Body of pancreas (tissue), 4 donors: ENCODE measurements at regions not wholly inside any gene's neighbourhood (a gene's known extent, or its start where the extent isn't known, plus 50 kb on each side); places are given as distances from the start of the nearest gene placed in this dataset.

Source experiments
- ATAC-seq: fragments of 150-250 bp; one replicate; pipeline ENCODE4 v1.9.1; 2016
- DNase-seq, 4 donors: peaks; one replicate each; pipeline ENCODE4 v3.0.0-alpha.2; 2019
- H3K27ac ChIP-seq, 4 donors: fragments of 200-600 bp; sonication (generic); 1 replicate in 3 of 4; 2 replicates in 1 of 4; pipeline versions ENCODE4 v1.5.1 to v1.6.1; 2016 to 2019; ENCODE audit warnings: mild to moderate bottlenecking in 1 of 4, mixed read lengths in 1 of 4, moderate library complexity in 1 of 4
- H3K27me3 ChIP-seq, 2 donors: fragments of 200-600 bp; sonication (generic); one replicate each; pipeline ENCODE4 v1.6.0; 2016; ENCODE audit warnings: mild to moderate bottlenecking in 1 of 2
- H3K36me3 ChIP-seq, 2 donors: fragments of 200-600 bp; sonication (generic); replicated peaks in 1 of 2; 2 replicates each; pipeline ENCODE4 v1.5.1; 2016; ENCODE audit warnings: low read depth in 2 of 2; ENCODE audit not compliant: insufficient read depth in 1 of 2
- H3K4me1 ChIP-seq: fragments of 200-600 bp; sonication (generic); one replicate; pipeline ENCODE4 v1.6.0; 2016
- H3K4me3 ChIP-seq, 2 donors: fragments of 200-600 bp; sonication (generic); 1 replicate in 1 of 2; 2 replicates in 1 of 2; pipeline ENCODE4 v1.5.1; 2016 to 2019
- H3K9me3 ChIP-seq, 3 donors: fragments of 200-600 bp; sonication (generic); 1 replicate in 2 of 3; 2 replicates in 1 of 3; pipeline ENCODE4 v1.5.1; 2016
- POLR2A ChIP-seq, 3 donors: fragments of 450-650 bp; IDR thresholded peaks; one replicate each; pipeline ENCODE4 v1.6.1; 2016; ENCODE audit warnings: antibody characterized with exemption in 3 of 3, mild to moderate bottlenecking in 2 of 3
- WGBS, 2 donors: methylation state at CpG; one replicate each; pipeline ENCODE4 v1.1.5; 2017; 5-methylcytosine and 5-hydroxymethylcytosine counted together
- intact Hi-C: fragments of 100-400 bp; cut with DNase I; formaldehyde crosslinking; loops from one replicate; pipeline ENCODE4 v1.15.1; 2023
- TF ChIP-seq, protein P1 (sequence below), 7 experiments: fragments of 450-650 bp in 4 of 7; fragments of 200-600 bp in 3 of 7; sonication (generic) in 3 of 7; IDR thresholded peaks; one replicate each; pipeline ENCODE4 v1.5.1; 2016 to 2019; ENCODE audit warnings: antibody characterized with exemption in 7 of 7

- Histone ChIP-seq H3K27ac (no peak overlapping the region), H3K27me3 (no peaks in the 10 kb centered on the region), H3K4me3 (no peak overlapping the region), H3K4me1 (no peaks in the 10 kb centered on the region), H3K9me3 (no peaks in the 10 kb centered on the region), H3K36me3 (no peaks in the 10 kb centered on the region)
- intact Hi-C loops = no loop called here
- ATAC-seq = no peak
- no peak for TF ChIP-seq POLR2A (IDR thresholded peaks at IDR 0.05)
- WGBS, 2 donors = 53 to 65% methylated on average over 5 of the region's 5 CpGs
- DNase-seq = no peak
These were observed 77.0 kb upstream of the STAC start for GRCh38 chr3:36303286-36303685.

DNA sequence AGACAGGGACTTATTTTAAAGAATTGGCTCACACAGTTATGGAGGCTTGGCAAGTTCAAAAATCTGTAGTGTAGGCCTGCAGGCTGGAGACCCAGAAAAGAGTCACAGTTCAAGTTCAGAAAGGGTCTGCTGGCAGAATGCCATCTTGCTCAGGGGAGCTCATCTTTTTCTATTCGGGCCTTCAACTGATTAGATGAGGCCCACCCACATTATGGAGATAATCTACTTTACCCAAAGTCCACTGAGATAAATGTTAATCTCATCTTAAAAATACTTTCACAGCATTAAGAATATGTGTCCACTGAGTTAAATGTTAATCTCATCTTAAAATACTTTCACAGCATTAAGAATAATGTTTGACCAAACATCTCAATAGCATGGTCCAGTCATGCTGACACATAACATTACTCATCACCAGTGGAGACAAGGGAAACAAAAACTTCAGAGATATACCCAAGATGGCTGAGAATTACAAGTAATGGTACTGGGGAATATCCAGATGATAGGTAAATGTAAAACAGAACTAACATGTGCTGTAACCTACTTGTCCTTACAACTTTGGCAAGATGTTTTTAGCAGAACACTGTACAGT, 74.3 kb upstream of the STAC start:
- intact Hi-C loops = no loop called here

GRCh38 chr3:36309092-36309491, 71.2 kb upstream of the STAC start:
- H3K4me1 ChIP-seq = no peaks in the 10 kb centered on the region
- 42 to 43% methylated on average over 1 of the region's 1 CpG for WGBS, 2 donors
- TF ChIP-seq POLR2A (IDR thresholded peaks at IDR 0.05) = no peak
- TF ChIP-seq, protein P1, sequence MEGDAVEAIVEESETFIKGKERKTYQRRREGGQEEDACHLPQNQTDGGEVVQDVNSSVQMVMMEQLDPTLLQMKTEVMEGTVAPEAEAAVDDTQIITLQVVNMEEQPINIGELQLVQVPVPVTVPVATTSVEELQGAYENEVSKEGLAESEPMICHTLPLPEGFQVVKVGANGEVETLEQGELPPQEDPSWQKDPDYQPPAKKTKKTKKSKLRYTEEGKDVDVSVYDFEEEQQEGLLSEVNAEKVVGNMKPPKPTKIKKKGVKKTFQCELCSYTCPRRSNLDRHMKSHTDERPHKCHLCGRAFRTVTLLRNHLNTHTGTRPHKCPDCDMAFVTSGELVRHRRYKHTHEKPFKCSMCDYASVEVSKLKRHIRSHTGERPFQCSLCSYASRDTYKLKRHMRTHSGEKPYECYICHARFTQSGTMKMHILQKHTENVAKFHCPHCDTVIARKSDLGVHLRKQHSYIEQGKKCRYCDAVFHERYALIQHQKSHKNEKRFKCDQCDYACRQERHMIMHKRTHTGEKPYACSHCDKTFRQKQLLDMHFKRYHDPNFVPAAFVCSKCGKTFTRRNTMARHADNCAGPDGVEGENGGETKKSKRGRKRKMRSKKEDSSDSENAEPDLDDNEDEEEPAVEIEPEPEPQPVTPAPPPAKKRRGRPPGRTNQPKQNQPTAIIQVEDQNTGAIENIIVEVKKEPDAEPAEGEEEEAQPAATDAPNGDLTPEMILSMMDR (IDR thresholded peaks at IDR 0.05) = no peak
- H3K4me3 ChIP-seq = no peak overlapping the region
- intact Hi-C loops = no loop called here
- H3K36me3 ChIP-seq = no peaks in the 10 kb centered on the region
- no peak for DNase-seq
- ATAC-seq = no peak
- no peaks in the 10 kb centered on the region for H3K27me3 ChIP-seq
- no peak overlapping the region for H3K27ac ChIP-seq
- no peaks in the 10 kb centered on the region for H3K9me3 ChIP-seq

More for the DNA sequence above, 74.3 kb upstream of the STAC start:
- Histone ChIP-seq H3K27ac (no peak overlapping the region), H3K4me1 (no peaks in the 10 kb centered on the region), H3K9me3 (no peaks in the 10 kb centered on the region), H3K36me3 (no peaks in the 10 kb centered on the region), H3K4me3 (no peak overlapping the region), H3K27me3 (no peaks in the 10 kb centered on the region)
- ATAC-seq (no peak), DNase-seq (no peak)
- TF ChIP-seq, protein P1 (IDR thresholded peaks at IDR 0.05) = no peak
- no peak for TF ChIP-seq POLR2A (IDR thresholded peaks at IDR 0.05)
- 70 to 73% methylated on average over 1 of the region's 1 CpG for WGBS, 2 donors

- DNase-seq = no peak
- Histone ChIP-seq H3K27me3 (no peaks in the 10 kb centered on the region), H3K4me1 (no peaks in the 10 kb centered on the region), H3K36me3 (no peaks in the 10 kb centered on the region), H3K27ac (no peak overlapping the region), H3K4me3 (no peak overlapping the region), H3K9me3 (no peaks in the 10 kb centered on the region)
- TF ChIP-seq, protein P1 (IDR thresholded peaks at IDR 0.05) = no peak
- no peak for TF ChIP-seq POLR2A (IDR thresholded peaks at IDR 0.05)
- intact Hi-C loops = no loop called here
- no peak for ATAC-seq
These were observed 68.0 kb upstream of the STAC start for GRCh38 chr3:36312351-36312750.

- TF ChIP-seq, protein P1 (IDR thresholded peaks at IDR 0.05) = no peak
- TF ChIP-seq POLR2A (IDR thresholded peaks at IDR 0.05) = no peak
- Histone ChIP-seq H3K27me3 (no peaks in the 10 kb centered on the region), H3K36me3 (no peaks in the 10 kb centered on the region), H3K9me3 (no peaks in the 10 kb centered on the region), H3K4me1 (no peaks in the 10 kb centered on the region), H3K27ac (no peak overlapping the region), H3K4me3 (no peak overlapping the region)
- ATAC-seq (no peak), DNase-seq (no peak)
- WGBS, 2 donors = 48 to 51% methylated on average over 3 of the region's 3 CpGs
- intact Hi-C loops = no loop called here
These were observed 62.4 kb upstream of the STAC start for GRCh38 chr3:36317915-36318314.
